HUDEP-2 (cell line): ENCODE measurements at regions not wholly inside any gene's neighbourhood (a gene's known extent, or its start where the extent isn't known, plus 50 kb on each side); places are given as distances from the start of the nearest gene placed in this dataset.
A peak's percentile ranks its signal among the peaks of the same experiment; 100 is the strongest.

Experiments used
- DNase-seq, 76 experiments: peaks; one replicate each; lab custom pipeline; 2025; ENCODE audit not compliant: unreplicated experiment in 76 of 76; lab: John Stamatoyannopoulos, UW

GRCh38 chr1:191852907-191853306 is 305.4 kb upstream of the RGS18 start:
- no peak for DNase-seq

- DNase-seq = no peak
These were observed 300.7 kb upstream of the RGS18 start for GRCh38 chr1:191857600-191857999.

- no peak for DNase-seq
These were observed 292.8 kb upstream of the RGS18 start for GRCh38 chr1:191865479-191865878.

- no peak for DNase-seq
These were observed 292.1 kb upstream of the RGS18 start for GRCh38 chr1:191866155-191866554.

GRCh38 chr1:191869790-191870312 is 288.4 kb upstream of the RGS18 start:
- DNase-seq = no peak

- no peak for DNase-seq
These were observed 287.8 kb upstream of the RGS18 start for GRCh38 chr1:191870490-191870889.

GRCh38 chr1:191875994-191876393 is 282.3 kb upstream of the RGS18 start:
- no peak for DNase-seq

- no peak for DNase-seq
These were observed 281.6 kb upstream of the RGS18 start for GRCh38 chr1:191876631-191877030.

GRCh38 chr1:191882870-191883269 is 275.4 kb upstream of the RGS18 start:
- no peak for DNase-seq

- DNase-seq = no peak
These were observed 271.3 kb upstream of the RGS18 start for GRCh38 chr1:191886977-191887376.

GRCh38 chr1:191888996-191889622 is 269.2 kb upstream of the RGS18 start:
- DNase-seq = peak in 66 of 76 experiments; percentile 2 to 91 (median 54)

- no peak for DNase-seq
These were observed 268.6 kb upstream of the RGS18 start for GRCh38 chr1:191889623-191890003.

- no peak for DNase-seq
These were observed 267.7 kb upstream of the RGS18 start for GRCh38 chr1:191890433-191891088.

GRCh38 chr1:191892716-191893115 is 265.5 kb upstream of the RGS18 start:
- no peak for DNase-seq

- no peak for DNase-seq
These were observed 263.2 kb upstream of the RGS18 start for GRCh38 chr1:191895049-191895448.

GRCh38 chr1:191895462-191896058 is 262.7 kb upstream of the RGS18 start:
- DNase-seq = no peak

GRCh38 chr1:191897134-191897533 is 261.1 kb upstream of the RGS18 start:
- no peak for DNase-seq

- no peak for DNase-seq
These were observed 256.6 kb upstream of the RGS18 start for GRCh38 chr1:191901651-191902050.

- no peak for DNase-seq
These were observed 253.3 kb upstream of the RGS18 start for GRCh38 chr1:191904991-191905390.

- no peak for DNase-seq
These were observed 252.5 kb upstream of the RGS18 start for GRCh38 chr1:191905781-191906180.

- no peak for DNase-seq
These were observed 251.1 kb upstream of the RGS18 start for GRCh38 chr1:191907121-191907520.

- no peak for DNase-seq
These were observed 248.0 kb upstream of the RGS18 start for GRCh38 chr1:191910245-191910644.
